ENCODE measurements at regions not wholly inside any gene's neighbourhood (a gene's known extent, or its start where the extent isn't known, plus 50 kb on each side); places are given as distances from the start of the nearest gene placed in this dataset.
"Not testable (repeated sequence)": the region's sequence is repeated elsewhere in the genome, so short reads cannot be mapped to it uniquely, and the experiment has no call there.

DNA sequence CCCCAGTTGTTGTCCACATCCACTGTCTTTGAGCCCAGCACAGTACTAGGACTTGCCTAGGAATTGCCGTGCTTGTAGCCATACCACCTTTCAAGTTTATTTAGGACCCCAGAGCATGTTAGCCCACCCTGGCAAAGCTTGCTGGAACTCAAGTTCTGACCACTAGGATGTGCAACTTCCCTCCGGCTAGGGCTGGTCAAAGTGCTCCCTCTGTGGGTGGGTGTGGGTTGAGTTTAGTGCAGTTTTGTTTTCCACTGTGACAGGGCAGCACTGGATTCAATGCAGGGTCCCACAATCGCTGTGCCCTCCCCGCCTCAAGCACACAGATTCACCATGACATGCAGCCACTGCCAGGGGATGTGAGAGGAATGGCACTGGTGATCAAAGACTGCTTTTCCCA is 96.0 kb downstream of the RASGEF1B start:
- DNase-seq: peak; percentile 60

DNA sequence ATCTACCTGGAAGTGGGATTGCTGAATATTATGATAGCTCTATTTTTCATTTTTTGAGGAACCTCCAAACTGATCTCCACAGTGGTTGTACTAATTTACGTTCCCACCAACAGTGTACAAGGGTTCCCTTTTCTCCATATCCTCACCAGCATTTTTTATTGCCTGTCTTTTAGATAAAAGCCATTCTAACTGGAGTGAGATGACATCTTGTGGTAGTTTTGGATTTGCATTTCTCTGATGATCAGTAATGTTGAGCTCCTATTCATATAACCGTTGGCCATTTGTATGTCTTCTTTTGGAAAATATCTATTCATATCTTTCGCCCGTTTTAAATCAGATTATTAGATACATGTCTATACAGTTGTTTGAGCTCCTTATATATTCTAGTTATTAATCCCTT is 101.8 kb downstream of the RASGEF1B start:
- DNase-seq: no peak

DNA sequence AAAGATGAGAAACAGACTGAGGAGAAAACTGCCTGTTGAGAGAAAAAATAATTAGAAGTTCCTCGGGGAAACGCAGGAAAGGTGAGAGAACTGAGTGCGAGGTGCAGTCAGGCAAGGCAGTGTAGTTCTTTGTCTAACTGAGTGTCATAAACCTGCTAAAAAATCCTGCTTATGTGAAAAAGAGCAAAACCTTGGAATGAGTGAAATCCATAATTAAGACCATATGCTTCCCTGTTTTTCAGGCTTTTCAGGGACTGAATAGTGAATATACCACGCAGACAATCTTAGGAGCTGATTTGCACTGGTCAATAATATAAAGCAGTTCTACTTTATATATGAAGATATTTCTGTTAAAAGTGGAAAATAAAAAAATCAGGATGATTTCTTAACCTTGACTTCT is 104.9 kb downstream of the RASGEF1B start:
- DNase-seq: no peak

GRCh38 chr4:81360737-81361136 is 111.0 kb downstream of the RASGEF1B start:
- no peak for DNase-seq

GRCh38 chr4:81359207-81359606 is 112.5 kb downstream of the RASGEF1B start:
- DNase-seq: no peak

DNA sequence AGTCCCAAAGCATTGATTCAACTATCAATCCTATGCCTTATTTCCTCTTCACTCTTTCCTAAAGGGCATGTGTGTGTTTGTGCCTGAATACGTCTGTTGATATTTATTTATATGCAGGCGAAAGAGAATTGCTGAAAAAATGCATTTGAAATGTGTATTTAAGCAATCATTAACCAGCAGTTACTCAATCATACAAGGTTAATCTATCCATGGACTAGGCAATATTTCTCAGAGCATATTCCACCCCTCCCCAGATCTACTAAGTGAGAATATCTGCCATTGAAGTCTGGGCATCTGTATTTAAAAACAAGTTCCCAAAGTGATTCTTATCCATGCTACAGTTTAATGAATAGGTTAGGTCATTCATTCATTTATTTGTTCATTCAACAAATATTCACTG is 113.6 kb downstream of the RASGEF1B start:
- DNase-seq: no peak

DNA sequence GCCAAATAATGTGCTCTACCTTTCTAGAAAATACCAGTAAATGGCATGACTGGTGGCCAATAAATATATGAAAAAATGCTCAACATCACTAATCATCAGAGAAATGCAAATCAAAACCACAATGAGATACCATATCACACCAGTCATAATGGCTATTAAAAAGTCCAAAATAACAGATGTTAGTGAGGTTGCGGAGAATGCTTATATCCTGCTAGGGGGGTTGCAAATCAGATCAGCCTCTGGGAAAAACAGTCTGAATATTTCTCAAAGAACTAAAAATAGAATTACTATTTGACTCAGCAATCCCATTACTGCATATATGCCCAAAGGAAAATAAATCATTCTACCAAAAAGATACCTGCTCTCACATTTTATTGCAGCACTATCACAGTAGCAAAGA is 115.1 kb downstream of the RASGEF1B start:
- no peak for DNase-seq

DNA sequence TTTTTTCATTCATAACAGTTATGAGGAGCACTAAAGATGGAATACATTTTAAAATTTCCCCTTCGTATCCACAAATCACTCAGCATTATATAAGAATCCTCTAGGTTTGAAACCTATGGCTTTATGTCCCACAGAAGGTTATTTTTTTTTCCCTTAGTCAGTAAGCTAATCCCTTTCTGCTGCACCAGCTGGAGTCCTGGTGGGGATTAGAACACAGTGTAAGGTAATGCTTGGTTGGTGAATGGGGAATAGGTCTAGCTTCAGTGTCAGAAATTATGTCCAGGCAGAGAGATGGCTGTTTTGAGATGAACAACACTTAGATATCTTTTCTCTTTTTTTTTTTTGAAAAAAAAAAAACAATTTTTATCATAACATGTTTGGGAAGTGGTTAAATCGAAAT is 116.6 kb downstream of the RASGEF1B start:
- DNase-seq: no peak

- DNase-seq: no peak
Measured at GRCh38 chr4:81353861-81354260, 117.8 kb downstream of the RASGEF1B start.

DNA sequence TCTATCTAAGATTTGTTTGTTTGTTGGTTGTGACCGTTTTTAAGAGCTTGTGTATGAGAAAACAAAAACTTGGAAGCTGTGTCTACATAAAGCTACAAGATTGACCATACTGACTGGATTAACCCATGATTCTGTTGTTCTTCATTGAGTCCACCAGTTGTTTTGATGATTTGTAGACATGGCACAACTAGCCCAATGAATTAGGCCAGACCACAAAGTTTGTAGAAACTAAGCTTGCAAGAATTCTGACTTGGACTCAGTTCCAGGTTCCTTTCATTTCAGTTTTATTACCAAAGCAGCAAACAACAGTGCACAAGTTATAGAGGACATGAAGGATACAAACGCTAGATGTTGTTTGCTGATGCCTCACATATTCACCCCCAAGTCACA is 119.3 kb downstream of the RASGEF1B start:
- DNase-seq: no peak

DNA sequence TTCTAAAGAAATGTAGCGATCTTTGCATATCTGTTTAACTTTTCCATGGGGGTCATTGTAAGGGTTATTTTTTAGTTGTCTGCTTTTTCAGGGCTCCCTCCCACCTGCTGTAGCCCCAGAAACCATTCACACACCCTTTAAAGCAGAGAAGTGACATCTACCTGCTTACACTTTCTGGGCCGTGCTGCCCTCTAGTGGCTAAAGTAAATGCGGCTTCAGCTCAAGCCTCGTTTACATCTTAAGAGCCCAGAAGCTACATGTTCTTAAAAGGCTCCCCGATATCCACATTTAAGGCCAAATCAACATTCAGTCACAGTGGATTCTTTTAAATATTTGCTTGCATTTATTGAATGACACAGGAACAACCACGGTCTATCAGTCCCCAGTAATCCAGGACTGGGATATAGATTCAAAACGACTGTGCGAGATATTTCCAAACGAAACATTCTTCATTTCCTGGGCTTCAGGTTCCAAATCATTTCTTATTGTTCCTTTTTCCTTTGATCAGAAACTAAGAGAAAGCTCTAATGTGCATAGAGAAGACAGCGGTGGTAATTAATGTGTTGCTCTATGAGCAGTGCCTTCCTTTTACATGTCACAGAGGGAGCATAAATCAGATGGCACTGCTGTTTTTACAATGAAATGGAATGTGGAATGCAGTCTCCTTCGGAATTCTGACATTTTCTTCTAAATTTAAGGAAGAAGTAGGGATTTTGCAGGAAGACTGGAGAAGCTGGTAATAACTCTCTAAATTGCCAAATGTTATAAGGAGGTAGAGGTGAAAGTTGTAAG is 119.9 kb downstream of the RASGEF1B start:
- DNase-seq: peak; percentile 75

GRCh38 chr4:81350040-81350439 is 121.7 kb downstream of the RASGEF1B start:
- no peak for DNase-seq

DNA sequence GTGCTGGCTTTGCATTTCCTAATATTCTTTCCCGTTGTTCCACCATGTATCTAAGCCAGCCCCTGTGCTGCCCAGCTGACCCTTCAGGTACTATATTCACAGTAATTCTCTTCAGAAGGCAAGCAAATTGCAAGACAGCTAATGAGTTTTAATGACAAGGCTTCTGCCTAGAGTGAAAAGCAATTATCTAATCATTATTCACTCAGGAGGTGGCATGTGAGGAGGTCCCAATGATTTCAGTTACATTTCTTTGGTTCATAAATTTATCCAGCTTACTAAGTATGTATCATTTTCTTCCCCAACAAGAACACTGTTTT is 123.0 kb downstream of the RASGEF1B start:
- DNase-seq: no peak

- DNase-seq: no peak
Measured at GRCh38 chr4:81348086-81348777, 123.5 kb downstream of the RASGEF1B start.

DNA sequence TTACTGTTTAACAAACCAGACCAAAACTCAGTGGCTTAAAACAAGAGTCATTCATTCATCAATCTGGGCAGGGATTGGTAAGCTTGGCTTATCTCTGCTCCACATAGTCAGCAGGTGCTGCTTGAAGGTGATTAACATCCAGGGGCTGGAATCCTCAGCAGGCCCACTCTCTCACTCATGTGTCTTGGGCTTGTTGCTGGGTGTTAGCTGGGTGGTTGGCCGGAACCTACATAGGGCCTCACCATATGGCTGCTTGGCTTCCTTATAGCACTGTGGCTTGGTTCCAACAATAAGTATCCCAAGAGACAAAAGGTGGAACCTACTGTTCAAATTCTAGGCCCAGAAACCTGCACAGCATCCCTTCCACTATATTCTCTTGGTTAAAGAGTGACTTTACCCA is 125.0 kb downstream of the RASGEF1B start:
- no peak for DNase-seq

- DNase-seq: no peak
Measured at GRCh38 chr4:81343536-81343935, 128.2 kb downstream of the RASGEF1B start.

GRCh38 chr4:81343046-81343445 is 128.0 kb upstream of the PRKG2 start:
- no peak for DNase-seq

- DNase-seq: no peak
Measured at GRCh38 chr4:81337211-81337610, 122.2 kb upstream of the PRKG2 start.

DNA sequence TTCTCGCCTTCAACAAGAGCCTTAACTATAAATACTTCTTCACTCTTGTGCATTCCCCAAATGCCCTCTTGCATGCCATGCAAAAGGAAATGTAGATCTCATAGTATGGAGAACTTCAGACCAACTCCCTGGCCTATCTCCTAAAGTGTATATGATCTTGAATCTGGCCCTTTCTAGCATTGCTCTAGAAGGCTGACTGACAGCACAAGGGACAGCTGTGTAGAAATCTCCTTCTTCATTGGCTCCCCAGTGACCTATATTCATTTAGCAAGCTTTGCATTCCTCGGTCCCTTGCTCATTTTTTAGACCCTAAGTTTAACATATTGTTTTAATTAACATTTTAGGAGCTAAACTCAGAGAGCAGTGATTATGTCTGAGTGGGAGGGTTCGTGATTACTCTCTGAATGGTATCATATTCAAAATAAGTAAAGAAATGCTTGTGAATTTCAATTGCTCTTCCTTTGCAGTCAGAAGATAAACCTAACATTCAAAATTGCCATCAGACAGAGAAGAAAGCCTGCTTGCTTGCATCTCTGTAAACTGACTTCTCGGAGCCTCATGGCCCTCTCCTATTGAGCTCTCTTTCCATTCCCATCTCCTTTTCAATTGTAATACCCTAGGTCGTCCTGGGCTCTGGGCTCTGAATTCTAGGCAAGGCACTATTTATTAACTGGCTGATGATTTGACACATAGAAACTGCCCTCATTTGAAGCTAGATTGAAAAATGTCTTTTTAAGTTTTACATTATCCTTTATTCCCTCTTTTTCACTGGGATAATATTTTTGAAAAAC is 120.3 kb upstream of the PRKG2 start:
- DNase-seq: no peak

- DNase-seq: no peak
Measured at GRCh38 chr4:81330018-81330417, 115.0 kb upstream of the PRKG2 start.

GRCh38 chr4:81326581-81326980 is 111.6 kb upstream of the PRKG2 start:
- DNase-seq: no peak

DNA sequence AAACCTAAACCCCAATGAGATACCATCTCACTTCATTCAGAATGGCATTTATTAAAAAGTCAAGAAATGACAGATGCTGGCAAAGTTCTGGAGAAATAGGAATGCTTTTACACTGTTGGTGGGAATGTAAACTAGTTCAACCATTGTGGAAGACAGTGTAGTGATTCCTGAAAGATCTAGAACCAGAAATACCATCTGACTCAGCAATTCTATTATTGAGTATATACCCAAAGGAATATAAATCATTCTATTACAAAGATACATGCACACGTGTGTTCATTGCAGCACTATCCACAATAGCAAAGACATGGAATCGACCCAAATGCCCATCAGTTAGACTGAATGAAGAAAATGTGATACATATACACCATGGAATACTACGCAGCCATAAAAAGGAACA is 109.6 kb upstream of the PRKG2 start:
- not testable (repeated sequence) for DNase-seq

GRCh38 chr4:81319657-81320056 is 104.6 kb upstream of the PRKG2 start:
- no peak for DNase-seq

DNA sequence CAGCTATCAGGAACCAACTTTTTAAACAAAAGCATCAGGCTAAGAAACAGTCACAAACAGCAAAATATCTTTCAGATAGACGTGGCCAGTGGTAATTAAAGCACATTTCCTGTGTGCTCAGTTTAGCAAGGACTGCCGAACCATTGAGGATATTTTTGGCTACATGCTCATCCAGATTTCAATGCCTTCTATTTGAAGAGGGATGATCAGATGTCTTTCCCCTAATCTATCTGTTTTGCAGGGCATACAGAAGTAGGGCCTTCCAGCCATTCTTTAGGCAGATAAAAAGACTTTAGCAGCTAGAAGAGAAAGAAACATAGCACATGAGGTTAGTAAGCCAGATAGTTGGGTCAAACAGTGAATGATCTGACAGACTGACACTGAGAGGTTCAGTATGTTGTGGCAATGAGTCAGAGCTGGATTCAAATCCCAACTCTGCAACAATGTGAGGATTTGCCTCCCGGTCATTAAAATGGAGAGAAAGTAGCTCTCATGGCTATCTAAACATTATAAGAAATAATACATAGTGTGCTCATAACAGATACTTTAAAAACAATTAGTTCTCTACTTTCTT is 100.0 kb upstream of the PRKG2 start:
- DNase-seq: no peak
